NT2/D1 (cell line): ENCODE measurements at regions not wholly inside any gene's neighbourhood (a gene's known extent, or its start where the extent isn't known, plus 50 kb on each side); places are given as distances from the start of the nearest gene placed in this dataset.

Source experiments
- YY1 ChIP-seq: IDR thresholded peaks from 2 replicates; pipeline ENCODE4 v1.6.1; 2011; ENCODE audit not compliant: insufficient read length, insufficient read depth
- ZNF274 ChIP-seq: IDR thresholded peaks from 2 replicates; pipeline ENCODE4 v1.6.1; 2011; ENCODE audit warnings: mild to moderate bottlenecking, low read depth, low read length

GRCh38 chr7:145543242-145543641 lies 573.4 kb upstream of the CNTNAP2 start:
- TF ChIP-seq YY1, result no peak
- TF ChIP-seq ZNF274, result no peak
